CD1c-positive myeloid dendritic cell (primary cell): ENCODE measurements at regions not wholly inside any gene's neighbourhood (a gene's known extent, or its start where the extent isn't known, plus 50 kb on each side); places are given as distances from the start of the nearest gene placed in this dataset.

Experiments used
- DNase-seq: peaks from one replicate; pipeline ENCODE4 v3.0.0-alpha.2; 2016; ENCODE audit errors: extremely low spot score

GRCh38 chr18:73790587-73790986, 357.0 kb downstream of the FBXO15 start:
- no peak for DNase-seq

- no peak for DNase-seq
Measured at GRCh38 chr18:73787316-73787715, 360.3 kb downstream of the FBXO15 start.

GRCh38 chr18:73785300-73785699, 362.3 kb downstream of the FBXO15 start:
- no peak for DNase-seq

GRCh38 chr18:73784853-73785252, 362.8 kb downstream of the FBXO15 start:
- DNase-seq = no peak

DNA sequence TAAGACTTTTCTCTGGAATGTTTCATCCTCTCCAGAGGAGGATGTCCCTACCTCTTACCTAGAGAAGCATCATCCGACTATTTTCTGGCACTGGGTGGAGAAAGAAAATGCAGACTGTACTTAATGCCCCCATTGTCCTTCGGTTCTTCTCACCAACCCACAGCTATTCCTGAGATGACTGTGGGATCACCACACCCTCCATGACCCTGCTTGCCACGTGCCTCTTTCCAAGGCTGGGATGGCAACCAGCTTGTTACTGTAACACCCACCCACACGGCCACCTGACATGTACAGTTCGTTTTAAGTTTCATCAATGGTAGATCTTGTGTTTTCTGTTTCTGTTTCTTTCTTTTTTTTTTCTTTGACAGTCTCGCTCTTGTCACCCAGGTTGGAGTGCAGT, 365.2 kb downstream of the FBXO15 start:
- no peak for DNase-seq

DNA sequence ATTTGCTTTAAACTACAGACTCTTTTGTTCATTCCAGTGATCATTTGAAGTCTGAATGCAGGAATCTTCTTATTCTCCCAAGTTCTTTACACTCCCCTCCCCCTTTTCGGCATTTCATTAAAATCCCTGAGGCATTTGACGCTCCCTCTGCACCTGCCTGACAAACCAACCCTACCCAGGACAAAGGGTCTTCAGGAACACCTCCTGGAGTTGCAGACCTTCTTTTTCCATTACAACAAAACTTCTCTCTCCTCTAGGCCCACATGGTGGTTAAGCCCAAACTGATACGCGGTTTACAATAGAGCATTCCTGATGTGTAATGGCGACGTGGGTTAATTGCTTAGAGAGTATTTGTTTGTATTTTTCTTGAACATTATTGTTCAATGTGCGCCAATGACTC, 367.4 kb downstream of the FBXO15 start:
- no peak for DNase-seq

GRCh38 chr18:73778032-73778359, 369.6 kb downstream of the FBXO15 start:
- no peak for DNase-seq

- no peak for DNase-seq
Measured at GRCh38 chr18:73777356-73778031, 370.1 kb downstream of the FBXO15 start.

- no peak for DNase-seq
Measured at GRCh38 chr18:73774811-73775509, 372.7 kb downstream of the FBXO15 start.

GRCh38 chr18:73768043-73768442, 379.6 kb downstream of the FBXO15 start:
- no peak for DNase-seq

- DNase-seq = no peak
Measured at GRCh38 chr18:73766910-73767515, 380.6 kb downstream of the FBXO15 start.

DNA sequence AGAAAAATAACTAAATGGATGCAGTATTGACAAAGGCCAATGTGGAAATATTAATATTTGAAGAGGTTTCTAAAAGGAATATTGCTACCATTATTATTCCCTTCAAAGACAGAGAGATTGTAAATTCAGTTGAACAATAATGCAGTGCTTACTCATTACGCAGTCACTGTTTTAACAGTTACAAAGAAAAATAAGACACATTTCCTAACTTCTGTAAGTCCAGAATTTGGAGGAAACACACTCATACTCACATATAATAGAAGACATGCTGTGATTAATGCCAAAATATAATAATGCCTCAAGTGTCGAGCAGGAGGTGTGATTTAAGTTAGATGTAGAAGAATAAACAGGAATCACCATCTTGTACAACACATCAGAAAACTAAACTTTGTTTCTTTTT, 389.2 kb downstream of the FBXO15 start:
- DNase-seq = no peak

DNA sequence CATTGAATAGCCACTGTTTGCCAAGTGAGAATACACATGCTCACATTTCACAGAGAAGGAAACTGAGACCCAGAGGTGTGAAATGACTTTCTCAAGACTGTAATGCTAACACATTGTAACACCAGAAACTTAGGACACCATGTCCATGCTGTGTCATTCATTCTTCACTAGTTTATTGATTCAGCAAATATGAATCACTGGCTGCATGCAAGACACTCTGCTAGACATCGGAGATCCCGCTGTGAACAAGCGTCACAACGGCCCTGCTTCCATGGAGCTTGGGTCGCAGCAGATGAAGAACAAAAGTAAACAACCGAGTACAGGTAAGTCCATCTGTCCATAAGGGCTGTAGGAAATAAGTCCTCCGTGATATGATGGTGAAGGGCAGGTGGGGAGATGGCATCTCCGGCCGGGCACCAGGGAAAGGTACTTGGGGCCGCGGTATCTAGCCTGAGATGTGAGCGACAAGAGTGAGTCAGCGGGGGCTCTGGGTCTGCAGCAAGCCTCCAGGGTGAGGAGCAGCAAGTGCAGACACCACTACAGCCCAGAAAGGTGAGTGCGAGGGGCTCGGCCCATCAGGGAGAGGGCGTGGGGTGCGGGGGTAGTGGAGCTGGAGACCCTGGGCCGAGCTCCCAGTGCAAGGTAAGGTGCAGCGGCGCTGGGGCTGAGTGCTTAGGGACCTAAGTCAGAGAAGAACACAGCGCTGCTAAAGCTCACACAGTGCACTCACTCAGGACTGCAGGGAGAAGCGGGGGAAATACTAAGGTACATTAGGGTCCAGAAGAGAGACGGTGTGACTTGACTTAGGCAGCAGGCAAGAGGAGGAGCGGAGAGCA, 391.2 kb downstream of the FBXO15 start:
- DNase-seq = no peak

DNA sequence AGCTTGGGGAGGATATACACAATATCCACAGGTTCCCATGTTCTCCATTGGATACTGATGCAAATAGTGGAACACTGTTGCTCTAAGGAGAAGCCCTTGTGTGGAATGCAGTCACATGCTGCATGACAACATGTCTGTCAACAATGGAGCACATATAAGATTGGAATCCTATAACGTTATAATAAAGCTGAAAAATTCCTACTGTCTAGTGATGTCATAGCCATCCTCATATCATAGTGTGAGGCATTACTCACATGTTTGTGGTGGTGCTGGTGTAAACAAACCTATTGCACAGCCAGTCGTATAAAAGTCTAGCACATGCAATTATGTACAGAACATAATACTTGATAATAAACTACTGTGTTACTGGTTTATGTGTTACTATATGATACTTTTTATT, 394.7 kb downstream of the FBXO15 start:
- DNase-seq = no peak

DNA sequence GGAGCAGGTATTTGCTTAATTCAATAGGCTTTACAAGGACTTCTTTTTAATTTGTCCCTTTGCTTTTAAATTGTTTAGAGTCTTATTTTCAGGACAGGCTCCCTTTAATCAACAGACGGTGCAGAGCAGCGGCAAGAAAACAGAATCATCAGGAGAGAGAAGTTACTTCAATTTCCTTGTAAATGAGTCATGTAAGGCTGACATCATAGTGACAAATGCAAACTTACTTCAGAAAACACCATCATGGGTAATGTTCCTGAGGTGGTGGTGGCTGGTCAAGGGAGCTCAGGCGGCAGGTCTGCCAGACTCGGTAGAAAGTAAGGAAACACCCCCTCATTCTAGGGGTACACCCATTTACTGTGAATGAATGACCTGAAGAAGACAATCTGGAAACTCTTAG, 395.1 kb downstream of the FBXO15 start:
- no peak for DNase-seq

- DNase-seq = no peak
Measured at GRCh38 chr18:73750052-73750451, 397.6 kb downstream of the FBXO15 start.

GRCh38 chr18:73749304-73749703, 398.3 kb downstream of the FBXO15 start:
- no peak for DNase-seq

- DNase-seq = no peak
Measured at GRCh38 chr18:73748731-73749130, 398.9 kb downstream of the FBXO15 start.

- DNase-seq = no peak
Measured at GRCh38 chr18:73746101-73746500, 401.5 kb downstream of the FBXO15 start.

DNA sequence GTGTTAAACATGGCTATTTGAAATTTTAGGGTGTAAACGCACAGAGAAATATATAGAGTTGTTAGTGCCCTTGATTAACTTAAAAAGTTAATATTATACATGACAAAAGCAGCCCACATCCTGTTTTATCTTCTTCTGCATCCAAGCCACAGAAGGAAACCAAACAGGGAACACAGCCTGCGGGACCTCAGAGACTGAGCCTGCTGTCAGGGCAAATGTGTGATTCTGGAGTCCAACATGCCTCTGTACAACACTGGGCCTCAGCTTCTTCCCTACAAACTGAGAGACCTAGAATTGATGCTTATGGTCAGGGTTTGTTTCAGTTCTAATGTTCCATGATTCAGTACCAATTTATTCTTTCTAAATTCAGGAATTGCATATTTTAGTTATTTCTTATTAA, 404.7 kb downstream of the FBXO15 start:
- DNase-seq = no peak

- no peak for DNase-seq
Measured at GRCh38 chr18:73741946-73742345, 405.7 kb downstream of the FBXO15 start.

GRCh38 chr18:73739098-73739497, 408.5 kb downstream of the FBXO15 start:
- DNase-seq = no peak

- DNase-seq = no peak
Measured at GRCh38 chr18:73737990-73738389, 409.6 kb downstream of the FBXO15 start.
